Chondrocyte (in vitro differentiated cells): ENCODE measurements at regions not wholly inside any gene's neighbourhood (a gene's known extent, or its start where the extent isn't known, plus 50 kb on each side); places are given as distances from the start of the nearest gene placed in this dataset.

Source experiments
- DNase-seq: peaks from one replicate; pipeline ENCODE4 v3.0.0; 2021; ENCODE audit warnings: mixed read lengths, low spot score
- H3K27ac Mint-ChIP-seq: one replicate; pipeline ENCODE4 v1.8.0; 2021; ENCODE audit warnings: mild to moderate bottlenecking, moderate library complexity, mixed read lengths; ENCODE audit not compliant: unreplicated experiment
- H3K27me3 Mint-ChIP-seq: 2 replicates; pipeline ENCODE4 v1.8.0; 2021; ENCODE audit warnings: low read depth, mixed read lengths
- H3K36me3 Mint-ChIP-seq: 2 replicates; pipeline ENCODE4 v1.8.0; 2021; ENCODE audit warnings: low read depth, mixed read lengths
- H3K4me1 Mint-ChIP-seq: 2 replicates; pipeline ENCODE4 v1.8.0; 2021; ENCODE audit warnings: low read depth, mild to moderate bottlenecking, mixed read lengths
- H3K4me3 Mint-ChIP-seq: one replicate; pipeline ENCODE4 v1.8.0; 2021; ENCODE audit warnings: mild to moderate bottlenecking, moderate library complexity, mixed read lengths; ENCODE audit not compliant: unreplicated experiment
- H3K9me3 Mint-ChIP-seq: 2 replicates; pipeline ENCODE4 v1.8.0; 2021; ENCODE audit warnings: low read depth, mixed read lengths
- CTCF ChIP-seq: fragments of 200-600 bp; sonication (generic); IDR thresholded peaks from 2 replicates; pipeline ENCODE4 v1.5.0; 2021; ENCODE audit warnings: antibody characterized with exemption, mild to moderate bottlenecking, moderate library complexity

GRCh38 chr2:212730994-212731393, 192.4 kb upstream of the ERBB4 start:
- TF ChIP-seq CTCF: no peak
- Mint-ChIP-seq H3K9me3 (no peaks in the 10 kb centered on the region), H3K4me1 (no peaks in the 10 kb centered on the region), H3K27me3 (peaks cover 4% of the 10 kb centered on the region), H3K27ac (no peak overlapping the region), H3K36me3 (no peaks in the 10 kb centered on the region), H3K4me3 (no peak overlapping the region)
- DNase-seq: no peak

GRCh38 chr2:212728717-212729116, 190.1 kb upstream of the ERBB4 start:
- Mint-ChIP-seq H3K27ac (no peak overlapping the region), H3K4me1 (no peaks in the 10 kb centered on the region), H3K27me3 (peaks cover 4% of the 10 kb centered on the region), H3K4me3 (no peak overlapping the region), H3K36me3 (no peaks in the 10 kb centered on the region), H3K9me3 (no peaks in the 10 kb centered on the region)
- TF ChIP-seq CTCF: no peak
- DNase-seq: no peak

GRCh38 chr2:212727751-212728150, 189.1 kb upstream of the ERBB4 start:
- Mint-ChIP-seq H3K36me3 (no peaks in the 10 kb centered on the region), H3K4me1 (no peaks in the 10 kb centered on the region), H3K9me3 (no peaks in the 10 kb centered on the region), H3K27me3 (peaks cover 3% of the 10 kb centered on the region), H3K4me3 (no peak overlapping the region), H3K27ac (no peak overlapping the region)
- TF ChIP-seq CTCF: no peak
- DNase-seq: no peak

GRCh38 chr2:212726403-212726802, 187.8 kb upstream of the ERBB4 start:
- no peak overlapping the region for H3K4me3 Mint-ChIP-seq
- H3K27me3 Mint-ChIP-seq: peaks cover 3% of the 10 kb centered on the region
- no peak for TF ChIP-seq CTCF
- no peak overlapping the region for H3K27ac Mint-ChIP-seq
- no peak for DNase-seq
- peaks cover 5% of the 10 kb centered on the region for H3K9me3 Mint-ChIP-seq
- no peaks in the 10 kb centered on the region for H3K4me1 Mint-ChIP-seq
- no peaks in the 10 kb centered on the region for H3K36me3 Mint-ChIP-seq

GRCh38 chr2:212725180-212725579, 186.6 kb upstream of the ERBB4 start:
- Mint-ChIP-seq H3K36me3 (no peaks in the 10 kb centered on the region), H3K27me3 (peaks cover 3% of the 10 kb centered on the region), H3K9me3 (peaks cover 5% of the 10 kb centered on the region), H3K4me3 (no peak overlapping the region), H3K27ac (no peak overlapping the region), H3K4me1 (no peaks in the 10 kb centered on the region)
- no peak for DNase-seq
- TF ChIP-seq CTCF: no peak
